Stimulated activated naive CD4-positive, alpha-beta T cell treated with Interleukin-2 at 50 U/mL for 16 hours (primary cell): ENCODE measurements at regions not wholly inside any gene's neighbourhood (a gene's known extent, or its start where the extent isn't known, plus 50 kb on each side); places are given as distances from the start of the nearest gene placed in this dataset.
"Not testable (repeated sequence)": the region's sequence is repeated elsewhere in the genome, so short reads cannot be mapped to it uniquely, and the experiment has no call there.

Experiments
- DNase-seq: peaks from one replicate; lab custom pipeline; 2025; lab: John Stamatoyannopoulos, UW

DNA sequence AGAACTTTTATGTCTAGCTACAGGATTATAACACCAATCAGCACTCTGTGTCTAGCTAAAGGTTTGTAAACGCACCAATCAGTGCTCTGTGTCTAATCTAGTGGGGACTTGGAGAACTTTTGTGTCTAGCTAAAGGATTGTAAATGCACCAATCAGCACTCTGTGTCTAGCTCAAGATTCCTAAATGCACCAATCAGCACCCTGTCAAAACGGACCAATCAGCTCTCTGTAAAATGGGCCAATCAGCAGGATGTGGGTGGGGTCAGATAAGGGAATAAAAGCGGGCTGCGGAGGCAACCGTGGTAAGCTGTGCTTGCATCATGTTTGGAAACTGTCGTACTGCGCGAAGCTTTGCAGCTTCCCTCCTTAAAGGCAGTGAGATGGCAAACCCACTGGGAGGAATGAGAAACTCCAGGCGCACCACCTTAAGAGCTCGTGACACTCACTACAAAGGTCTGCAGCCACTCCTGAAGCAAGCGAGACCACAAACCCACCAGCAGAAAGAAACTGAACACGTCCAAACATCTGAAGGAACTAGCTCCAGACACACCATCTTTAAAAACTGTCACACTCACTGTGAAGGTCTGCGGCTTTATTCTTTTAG lies 112.1 kb upstream of the DUSP22 start:
- DNase-seq = not testable (repeated sequence)

DNA sequence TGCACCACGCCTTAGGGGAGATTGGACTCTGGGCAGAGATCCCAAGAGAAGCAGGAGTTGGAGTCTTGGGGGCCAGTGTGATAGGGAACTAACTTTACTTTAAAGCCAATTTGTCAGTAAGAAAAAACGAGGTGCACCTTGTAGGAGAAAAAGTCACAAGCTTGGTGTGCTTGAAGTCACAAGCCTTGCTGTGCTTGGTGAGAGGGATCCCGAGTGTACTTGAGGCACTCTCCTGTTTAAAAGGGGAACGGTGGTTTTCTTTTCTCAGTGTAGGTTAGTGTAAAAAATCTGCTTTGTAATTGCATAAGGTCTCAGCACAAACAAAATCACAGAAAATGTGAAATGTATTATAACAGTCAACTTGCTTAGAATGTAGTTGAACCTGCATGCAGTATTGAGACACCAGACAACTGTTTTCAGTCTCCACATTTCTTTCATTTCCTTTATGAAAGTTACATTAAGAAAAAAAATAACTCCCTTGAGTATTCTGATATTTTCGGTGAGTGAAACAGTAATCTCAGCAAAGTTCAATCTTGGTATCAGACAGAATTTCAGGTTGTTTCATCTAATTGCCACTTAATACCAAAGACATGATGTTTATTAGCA lies 111.1 kb upstream of the DUSP22 start:
- DNase-seq = no peak

DNA sequence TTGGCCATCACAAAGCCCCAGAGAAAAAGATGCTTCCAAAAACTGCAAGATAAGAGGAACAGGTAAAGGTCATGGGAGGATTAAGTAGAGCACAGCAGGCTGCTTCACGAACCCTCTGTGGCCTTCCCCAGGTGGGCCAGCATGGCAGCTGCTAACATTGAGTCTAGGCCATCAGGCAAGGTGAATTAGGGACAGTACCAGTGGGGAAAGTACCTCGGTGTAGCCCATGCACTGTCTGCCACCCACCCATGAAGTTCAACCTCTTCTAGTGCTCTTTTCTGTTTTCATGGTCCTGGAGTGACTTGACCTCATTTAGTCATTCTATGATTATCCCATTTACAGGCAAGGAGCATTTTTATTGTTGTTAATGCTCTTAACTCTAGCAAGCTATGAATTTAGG lies 108.6 kb upstream of the DUSP22 start:
- DNase-seq = no peak

DNA sequence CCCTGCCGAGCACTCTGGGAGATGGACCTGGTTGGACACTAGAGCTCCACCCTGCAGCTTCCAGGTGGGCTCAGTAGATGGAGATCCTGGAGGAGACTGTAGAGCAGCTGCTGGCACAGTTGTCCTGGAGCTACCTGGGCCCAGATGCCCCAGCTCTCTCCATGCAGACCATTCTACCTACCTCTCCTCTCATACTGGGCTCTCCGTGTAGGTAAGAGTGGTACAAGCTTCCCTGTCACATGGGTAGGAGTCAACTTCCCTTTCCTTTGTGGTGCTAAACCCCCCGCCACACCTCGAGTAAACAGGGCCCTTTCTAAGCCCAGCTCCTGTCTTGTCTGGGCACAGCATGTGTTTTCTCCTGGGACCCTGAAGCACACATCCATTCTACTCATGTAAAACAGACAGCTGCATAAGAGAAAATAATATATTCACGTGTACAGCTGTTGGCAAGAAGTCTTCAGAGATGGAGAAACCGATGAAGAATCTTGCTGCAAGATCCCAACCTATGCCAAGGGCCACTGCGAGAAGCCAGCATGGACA lies 108.1 kb upstream of the DUSP22 start:
- DNase-seq = no peak

DNA sequence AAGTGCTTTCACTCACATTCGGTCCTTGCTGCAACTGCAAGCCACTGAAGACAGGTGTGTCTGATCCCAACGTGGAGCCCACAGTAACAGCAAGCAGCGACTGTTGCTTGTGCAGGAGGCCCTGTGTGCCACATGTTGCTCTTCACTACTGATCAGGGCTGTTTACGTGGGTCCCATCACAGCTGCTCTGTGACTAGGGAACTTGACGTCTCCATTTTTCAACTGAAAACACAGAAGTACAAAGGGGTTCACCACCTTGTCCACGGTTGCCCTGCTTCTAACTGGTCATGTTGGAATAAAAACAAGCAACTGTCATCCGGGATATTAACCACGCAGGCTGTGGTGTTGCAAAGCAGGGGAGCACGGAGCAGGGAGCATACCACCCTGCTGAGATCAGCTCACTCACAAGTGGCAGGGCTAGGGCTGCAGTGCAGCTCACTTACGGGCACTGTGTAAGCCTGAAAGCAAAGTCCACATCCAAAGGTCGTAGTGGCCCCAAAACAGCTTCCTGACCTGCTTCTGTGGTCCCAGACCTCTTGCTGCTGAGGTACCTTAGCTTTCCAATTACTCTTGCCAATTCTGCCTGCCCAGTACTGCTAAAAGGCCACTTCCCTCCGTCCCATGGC lies 105.8 kb upstream of the DUSP22 start:
- DNase-seq = no peak

DNA sequence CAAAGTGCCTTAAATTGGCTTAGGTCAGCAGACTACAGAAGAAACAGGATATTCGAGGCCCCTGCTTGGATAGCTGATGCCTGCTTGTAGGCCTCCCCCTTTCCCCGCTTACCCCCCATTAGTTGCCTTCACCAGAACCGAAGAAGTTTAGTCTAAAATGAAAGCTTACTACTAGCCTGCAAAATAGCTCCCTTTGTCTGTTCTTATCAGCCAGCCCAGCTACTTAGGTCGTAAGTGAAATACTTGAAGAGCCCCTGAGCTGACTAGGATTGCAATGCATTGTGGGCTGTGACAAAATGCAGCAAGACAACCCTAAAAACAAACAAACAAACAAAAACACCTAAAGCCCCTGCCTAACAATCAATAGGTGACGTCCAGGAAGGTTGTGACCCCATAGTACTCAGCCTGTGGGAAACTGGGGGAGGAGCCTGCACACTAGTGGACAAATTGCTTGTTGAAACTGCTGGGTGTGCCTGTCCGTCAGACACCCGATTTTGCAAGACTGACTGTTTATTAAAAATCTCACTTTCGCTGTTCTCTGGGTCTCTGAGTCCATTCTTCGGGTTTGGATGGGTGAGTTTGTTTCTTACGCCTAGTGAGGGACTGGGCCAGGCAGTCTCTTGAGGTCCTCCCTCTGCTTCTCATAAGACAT lies 105.0 kb upstream of the DUSP22 start:
- no peak for DNase-seq

DNA sequence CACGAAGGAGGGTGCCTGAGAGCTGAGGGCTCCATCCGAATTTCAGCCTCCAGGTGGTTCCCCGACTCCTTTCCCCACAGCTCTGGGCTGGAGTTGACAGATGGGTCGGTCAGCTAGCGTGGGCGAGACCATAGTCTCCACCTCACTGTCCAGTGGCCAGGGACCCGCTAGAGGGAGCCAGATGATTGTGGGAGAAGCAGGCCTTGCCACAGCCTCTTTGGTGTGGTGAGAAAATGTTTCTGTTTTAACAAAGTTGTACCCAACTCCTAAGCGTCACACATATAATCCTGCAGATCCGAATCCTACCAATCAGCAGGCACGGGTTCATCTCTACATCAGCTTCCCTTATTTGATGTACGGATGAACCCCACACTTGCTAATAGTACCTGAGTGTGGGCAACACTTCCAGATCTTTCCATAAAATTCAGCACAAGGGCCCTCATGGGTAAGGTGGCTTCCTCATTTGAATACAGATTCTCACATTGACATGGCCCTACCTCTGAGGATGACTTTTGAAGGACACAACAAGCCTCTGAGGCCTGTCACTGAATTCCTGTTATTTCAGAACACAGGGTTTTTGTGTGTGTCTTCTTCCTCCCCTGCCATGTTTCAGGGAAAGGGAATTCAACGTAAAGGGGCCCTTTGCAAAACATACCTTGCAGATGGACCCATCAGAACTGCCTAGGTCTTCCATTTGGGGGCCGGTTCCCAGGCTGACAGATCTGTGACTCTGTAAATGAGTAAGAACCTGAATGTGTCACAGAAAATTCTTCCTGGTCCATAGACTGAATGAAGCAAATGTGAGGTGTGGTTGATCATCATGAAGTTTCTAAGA lies 103.2 kb upstream of the DUSP22 start:
- peak; percentile 73 for DNase-seq

DNA sequence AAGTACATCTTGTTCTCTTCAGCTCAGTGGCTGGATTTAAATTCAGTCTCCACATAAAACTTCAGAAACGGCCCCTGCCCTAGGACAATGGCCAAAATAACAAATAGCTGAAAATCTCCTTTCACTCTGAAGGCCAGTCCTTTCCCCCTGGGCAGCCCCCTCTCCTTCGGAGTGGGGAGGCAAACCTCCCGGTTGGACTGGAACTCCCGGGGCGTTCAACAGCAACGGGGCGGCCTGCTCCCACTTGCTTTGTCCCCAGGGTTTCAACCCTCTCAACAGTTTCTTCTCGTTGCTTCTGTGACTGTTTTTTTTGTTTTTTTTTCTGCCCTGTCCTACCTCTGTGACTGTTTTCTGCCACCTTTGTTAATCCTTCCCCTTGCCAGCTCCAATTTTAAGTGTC lies 102.6 kb upstream of the DUSP22 start:
- no peak for DNase-seq

DNA sequence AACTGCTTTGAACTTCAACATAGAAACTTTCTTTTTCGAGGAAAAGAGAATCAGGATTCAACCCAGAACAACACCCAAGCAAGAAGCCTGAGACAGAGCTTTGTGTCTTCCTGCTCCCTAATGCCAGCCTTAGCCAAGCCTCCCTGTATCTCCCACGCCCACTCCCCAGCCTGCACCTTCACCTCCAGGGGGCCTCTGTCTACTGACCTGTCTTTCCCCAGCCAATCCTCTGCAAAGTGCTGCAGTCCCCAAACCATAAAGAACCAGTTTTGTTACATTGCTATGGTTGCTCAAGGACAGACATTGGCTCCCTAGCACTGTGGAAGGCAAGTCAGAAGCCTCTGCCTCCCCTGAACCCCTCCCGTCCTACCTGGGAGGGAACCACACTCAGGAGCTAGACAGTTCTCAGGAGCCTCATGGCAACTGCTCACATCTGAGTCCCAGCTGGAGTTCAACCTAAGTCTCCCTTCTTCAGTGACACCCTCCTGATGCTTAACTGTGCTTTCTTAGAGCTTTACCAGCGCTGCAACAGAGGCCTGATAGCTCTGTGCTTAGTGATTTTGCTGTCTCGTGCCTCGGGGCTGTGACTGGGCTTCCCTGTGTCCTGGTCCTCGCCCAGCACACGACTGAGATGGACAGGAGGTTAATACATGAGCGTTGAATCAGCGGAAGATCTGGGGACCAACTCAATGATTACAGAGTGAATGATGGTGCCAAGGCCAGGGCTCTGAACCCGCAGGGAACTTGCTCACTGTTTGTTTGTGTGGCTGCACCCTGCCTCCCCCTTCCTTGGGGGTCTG lies 101.5 kb upstream of the DUSP22 start:
- no peak for DNase-seq

DNA sequence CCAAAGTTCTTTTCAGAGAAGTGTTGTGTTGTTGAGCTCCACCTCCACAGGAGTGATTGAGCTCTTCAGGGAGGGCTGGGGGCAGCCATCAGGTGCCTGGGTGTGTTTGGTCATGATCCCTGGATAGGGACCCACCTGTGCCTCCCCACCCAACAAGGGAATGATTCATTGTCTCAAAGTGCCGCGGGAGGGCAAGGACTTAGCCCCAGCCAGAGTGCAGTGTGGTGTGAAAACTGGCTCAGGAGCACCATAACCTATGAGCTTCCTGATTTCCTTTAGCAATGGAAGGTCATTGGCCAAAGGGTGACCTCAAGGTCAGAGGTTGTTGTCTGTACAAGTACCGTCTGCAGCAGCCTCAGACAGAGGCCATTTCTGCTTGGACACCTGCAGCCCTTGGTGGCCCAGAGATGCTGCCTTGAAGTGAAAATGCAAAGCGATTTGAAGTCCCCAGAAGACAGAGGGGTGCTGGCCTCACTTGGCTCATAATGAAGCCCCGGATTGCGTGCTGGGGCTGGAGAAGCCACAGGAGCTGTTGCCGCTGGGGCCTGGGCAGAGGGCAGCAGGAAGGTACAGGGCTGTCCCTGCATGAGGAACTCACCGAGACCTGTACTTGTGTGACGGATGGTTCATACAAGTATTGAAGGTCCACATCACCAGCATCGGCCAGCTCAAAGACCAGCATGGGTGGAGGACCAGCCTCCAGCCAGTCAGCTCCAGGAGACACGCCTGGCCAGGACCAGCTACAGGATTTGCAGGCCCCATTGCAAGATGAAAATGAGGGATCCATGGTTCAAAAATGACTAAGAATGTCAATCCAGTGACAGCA lies 100.6 kb upstream of the DUSP22 start:
- DNase-seq = no peak

DNA sequence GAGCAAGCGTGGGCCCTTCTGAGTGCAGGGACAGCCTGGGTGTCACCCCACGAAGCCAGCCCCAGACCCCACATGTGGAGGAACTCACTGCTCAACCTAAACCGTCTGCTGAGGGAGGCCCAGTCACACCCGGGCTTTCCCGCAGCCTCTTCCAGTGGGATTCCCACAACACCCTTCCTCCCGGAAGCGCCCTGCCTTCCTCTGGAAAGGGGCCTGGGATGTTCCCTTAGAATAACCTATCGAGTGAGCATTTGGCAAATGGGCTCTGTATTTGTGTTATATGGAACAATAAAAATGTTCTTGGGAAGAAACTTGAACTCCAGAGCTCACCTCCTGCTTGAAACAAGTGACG lies 100.0 kb upstream of the DUSP22 start:
- no peak for DNase-seq

DNA sequence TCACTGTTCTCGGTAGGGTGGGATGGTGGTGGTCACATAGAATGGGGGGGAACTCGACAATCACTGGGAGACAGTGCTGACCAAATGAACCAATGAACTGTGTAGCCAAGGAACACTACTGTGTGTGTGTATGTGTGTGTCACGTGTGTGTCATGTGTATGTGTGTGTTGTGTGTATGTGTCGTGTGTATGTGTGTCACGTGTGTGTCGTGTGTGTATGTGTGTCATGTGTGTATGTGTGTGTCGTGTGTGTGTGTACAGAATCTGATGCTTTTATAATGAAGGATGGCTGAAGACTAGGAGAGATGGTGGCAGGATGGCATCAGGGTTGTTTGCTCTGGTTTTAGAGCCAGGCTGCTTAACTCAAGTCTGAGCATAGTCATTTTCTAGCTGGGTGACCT lies 99.1 kb upstream of the DUSP22 start:
- no peak for DNase-seq

DNA sequence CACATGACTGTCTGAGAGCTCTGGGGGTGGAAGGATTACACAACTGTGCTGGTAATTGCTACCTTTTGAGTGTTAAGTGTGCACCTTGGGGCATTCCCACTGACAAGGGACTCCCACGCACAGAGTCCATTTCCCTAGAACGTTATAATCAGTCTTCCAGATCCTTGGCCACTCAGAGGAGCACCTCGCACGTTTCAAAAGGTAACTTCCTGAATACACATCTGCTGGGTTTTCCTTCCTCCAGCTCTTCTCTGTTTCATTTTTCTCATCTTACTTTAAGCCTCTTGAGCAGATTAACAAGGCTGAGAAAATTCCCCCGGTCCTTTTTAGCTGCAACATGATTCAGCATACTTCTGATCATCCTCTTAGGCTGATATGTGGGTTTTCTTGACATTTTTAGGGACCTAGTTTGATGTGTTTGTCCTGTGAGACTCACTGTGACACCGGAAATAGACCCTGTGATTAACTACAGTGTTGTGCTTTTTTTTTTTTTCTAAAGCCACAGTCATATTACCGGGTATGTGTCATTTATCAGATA lies 98.4 kb upstream of the DUSP22 start:
- DNase-seq = peak; percentile 40

DNA sequence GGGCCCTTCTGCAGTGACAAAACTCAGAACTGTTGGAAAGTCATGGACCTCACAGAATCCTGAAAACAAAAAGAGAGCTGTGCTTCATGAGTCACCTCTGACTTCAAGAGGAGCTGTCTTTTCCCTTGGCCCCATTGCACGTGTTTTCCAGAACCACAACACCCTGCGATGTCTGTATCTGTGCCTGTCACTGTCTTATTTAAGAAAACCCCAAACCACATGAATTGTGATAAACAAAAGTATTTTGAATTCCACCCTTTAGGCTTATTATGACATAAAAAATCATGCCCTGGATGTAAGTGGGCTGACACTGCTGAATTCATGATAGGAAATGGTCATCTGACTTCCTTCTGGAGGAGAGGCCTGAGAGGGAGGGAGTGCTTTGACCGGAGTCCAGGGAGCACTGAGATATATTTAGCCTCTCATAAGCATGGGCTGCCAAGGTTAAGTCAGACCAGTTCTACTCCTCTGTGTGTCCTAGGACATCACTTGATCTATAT lies 96.4 kb upstream of the DUSP22 start:
- peak; percentile 50 for DNase-seq

DNA sequence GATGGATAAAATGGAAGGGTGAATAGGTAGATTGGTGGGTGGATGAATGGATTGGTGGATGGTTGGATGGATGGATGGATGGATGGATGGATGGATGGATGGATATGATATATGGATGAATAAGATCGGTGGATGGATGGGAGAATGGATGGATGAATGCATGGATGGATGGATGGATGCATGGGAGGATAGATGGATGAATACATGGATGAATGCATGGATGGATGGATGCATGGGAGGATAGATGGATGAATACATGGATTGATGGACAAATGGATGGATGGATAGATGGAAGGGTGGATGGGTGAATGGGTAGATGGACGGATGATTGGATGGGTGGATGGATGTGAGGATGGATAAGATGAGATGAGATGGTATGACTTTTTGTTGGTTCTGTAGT lies 95.7 kb upstream of the DUSP22 start:
- DNase-seq = no peak

DNA sequence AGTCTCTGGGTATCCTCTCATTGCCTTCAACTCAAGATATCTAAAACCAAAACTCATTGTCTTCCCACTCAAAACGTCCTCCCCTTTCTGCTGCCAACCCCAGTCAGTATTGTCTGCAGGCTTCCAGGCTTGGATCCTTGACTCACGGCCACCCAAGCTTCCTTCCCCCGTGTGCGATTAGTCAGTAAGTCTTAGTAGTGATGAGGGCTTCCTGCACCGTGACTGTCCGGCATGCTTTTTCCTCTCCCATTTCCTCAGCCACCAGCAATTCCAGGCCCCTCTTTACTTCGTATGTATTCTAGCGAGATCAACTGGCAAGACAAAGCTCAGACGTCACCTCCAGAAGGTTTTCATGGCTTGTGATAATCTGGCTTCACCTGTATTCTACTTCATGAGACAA lies 88.6 kb upstream of the DUSP22 start:
- no peak for DNase-seq

DNA sequence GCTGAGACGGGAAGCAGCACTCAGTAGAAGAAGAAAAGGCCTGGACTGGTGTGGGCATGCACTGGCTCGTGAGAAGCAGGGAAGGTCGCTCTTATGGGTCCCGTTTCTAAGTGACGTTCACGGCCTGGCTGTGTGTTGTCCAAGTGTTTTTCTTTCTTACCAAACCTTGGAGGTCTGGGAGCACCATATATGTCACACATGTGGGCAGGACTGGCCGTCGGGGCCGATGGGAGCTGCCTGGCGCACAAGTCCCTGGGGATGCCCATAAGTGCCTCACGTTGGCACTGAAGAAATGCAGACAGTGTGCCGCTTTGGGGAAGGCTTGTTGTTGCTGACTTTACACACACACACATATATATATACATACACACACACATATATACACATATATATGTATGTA lies 86.0 kb upstream of the DUSP22 start:
- DNase-seq = no peak

DNA sequence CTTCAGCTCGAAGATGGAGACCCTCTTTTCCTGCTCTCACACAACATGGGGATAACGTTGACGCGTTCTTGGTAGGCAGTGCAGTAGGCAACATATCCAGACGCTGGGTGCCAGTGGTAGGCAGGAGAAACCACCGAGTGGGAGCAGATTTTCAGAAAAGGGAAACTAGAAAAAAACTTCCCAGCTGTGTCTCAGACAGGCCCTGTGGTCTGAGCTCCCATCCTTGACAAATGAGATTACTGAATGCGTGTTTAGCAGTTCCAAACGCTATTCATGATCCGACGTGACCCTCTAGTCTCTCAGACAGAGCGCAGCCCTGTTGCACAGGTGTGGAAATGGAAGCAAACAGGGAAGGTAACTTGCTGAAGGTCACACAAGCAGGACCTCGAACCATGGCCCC lies 83.9 kb upstream of the DUSP22 start:
- no peak for DNase-seq

DNA sequence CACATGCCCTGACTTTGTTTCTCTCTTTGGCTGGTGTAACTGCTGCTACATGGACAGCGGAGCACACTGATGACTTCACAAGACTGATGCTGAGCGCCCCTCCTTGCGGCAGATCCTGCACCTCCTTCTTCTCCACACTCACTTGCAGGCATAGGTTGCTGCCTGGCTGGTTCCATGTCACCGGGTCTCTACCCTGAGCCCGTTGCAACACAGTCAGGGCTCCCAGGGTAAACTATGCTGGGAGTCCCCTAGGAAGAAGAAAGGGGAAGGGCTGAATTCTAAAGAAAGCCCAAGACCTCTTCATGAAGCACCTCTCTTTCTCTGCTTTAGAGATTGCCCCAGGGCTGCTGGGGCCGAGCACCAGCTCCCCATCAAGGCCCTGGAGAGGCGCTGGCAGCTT lies 83.3 kb upstream of the DUSP22 start:
- DNase-seq = no peak
